H9 (cell line): ENCODE measurements at regions not wholly inside any gene's neighbourhood (a gene's known extent, or its start where the extent isn't known, plus 50 kb on each side); places are given as distances from the start of the nearest gene placed in this dataset.

Source experiments
- DNase-seq: peaks from one replicate; pipeline ENCODE4 v3.0.0-alpha.2; 2017
- H2AFZ ChIP-seq: one replicate; pipeline ENCODE4 v1.6.1; 2013; ENCODE audit warnings: mild to moderate bottlenecking, low read length, control low read depth, moderate library complexity
- H2AK5ac ChIP-seq: 2 replicates; pipeline ENCODE4 v1.6.1; 2013; ENCODE audit warnings: low read length, control low read depth, mixed read lengths; ENCODE audit not compliant: insufficient read length
- H2BK120ac ChIP-seq: one replicate; pipeline ENCODE4 v1.6.1; 2013; ENCODE audit warnings: low read depth, mild to moderate bottlenecking, low read length, control low read depth, inconsistent platforms; ENCODE audit not compliant: poor library complexity, severe bottlenecking
- H2BK12ac ChIP-seq: 2 replicates; pipeline ENCODE4 v1.6.1; 2013; ENCODE audit warnings: low read length, control low read depth, mixed read lengths, low read depth; ENCODE audit not compliant: insufficient read length
- H2BK15ac ChIP-seq: 2 replicates; pipeline ENCODE4 v1.6.1; 2013; ENCODE audit warnings: low read depth, low read length, control low read depth
- H2BK20ac ChIP-seq: one replicate; pipeline ENCODE4 v1.6.1; 2013; ENCODE audit warnings: low read depth, mild to moderate bottlenecking, low read length, control low read depth, inconsistent platforms; ENCODE audit not compliant: poor library complexity, severe bottlenecking
- H2BK5ac ChIP-seq: 2 replicates; pipeline ENCODE4 v1.6.1; 2013; ENCODE audit warnings: low read length, control low read depth, mixed read lengths; ENCODE audit not compliant: insufficient read length
- H3K14ac ChIP-seq: 2 replicates; pipeline ENCODE4 v1.6.1; 2013; ENCODE audit warnings: low read length, control low read depth; ENCODE audit not compliant: insufficient read depth
- H3K18ac ChIP-seq: 2 replicates; pipeline ENCODE4 v1.6.1; 2013; ENCODE audit warnings: low read depth, mild to moderate bottlenecking, mixed read lengths, low read length, control low read depth; ENCODE audit not compliant: insufficient read length
- H3K23ac ChIP-seq: 2 replicates; pipeline ENCODE4 v1.6.1; 2013; ENCODE audit warnings: low read length, control low read depth, mixed read lengths, low read depth; ENCODE audit not compliant: insufficient read length
- H3K23me2 ChIP-seq: 2 replicates; pipeline ENCODE4 v1.6.1; 2013; ENCODE audit warnings: low read depth, mild to moderate bottlenecking, mixed read lengths, low read length, control low read depth; ENCODE audit not compliant: insufficient read length, poor library complexity, severe bottlenecking
- H3K27ac ChIP-seq: 2 replicates; pipeline ENCODE4 v1.5.1; 2013; ENCODE audit warnings: low read length, control low read depth, mixed read lengths, low read depth; ENCODE audit not compliant: insufficient read length
- H3K27me3 ChIP-seq: 2 replicates; pipeline ENCODE4 v1.6.1; 2013; ENCODE audit warnings: low read length, control low read depth, inconsistent platforms; ENCODE audit not compliant: insufficient read depth
- H3K4ac ChIP-seq: 2 replicates; pipeline ENCODE4 v1.6.1; 2013; ENCODE audit warnings: low read depth, mild to moderate bottlenecking, control low read depth, inconsistent platforms, low read length, moderate library complexity
- H3K4me1 ChIP-seq: 2 replicates; pipeline ENCODE4 v1.6.1; 2013; ENCODE audit warnings: low read length, control low read depth, inconsistent platforms; ENCODE audit not compliant: insufficient read depth
- H3K4me2 ChIP-seq: 2 replicates; pipeline ENCODE4 v1.6.1; 2013; ENCODE audit warnings: low read length, control low read depth, mixed read lengths; ENCODE audit not compliant: insufficient read length, insufficient read depth
- H3K56ac ChIP-seq: 2 replicates; pipeline ENCODE4 v1.6.1; 2013; ENCODE audit warnings: low read depth, mild to moderate bottlenecking, mixed read lengths, low read length, control low read depth; ENCODE audit not compliant: insufficient read length
- H3K79me1 ChIP-seq: 2 replicates; pipeline ENCODE4 v1.6.1; 2013; ENCODE audit warnings: low read depth, mild to moderate bottlenecking, moderate library complexity, low read length, control low read depth, inconsistent platforms; ENCODE audit not compliant: insufficient read depth, poor library complexity, severe bottlenecking
- H3K79me2 ChIP-seq: 2 replicates; pipeline ENCODE4 v1.6.1; 2013; ENCODE audit warnings: low read length, control low read depth, inconsistent platforms; ENCODE audit not compliant: insufficient read depth
- H3K9ac ChIP-seq: 2 replicates; pipeline ENCODE4 v1.6.1; 2013; ENCODE audit warnings: low read length, control low read depth, mixed read lengths; ENCODE audit not compliant: insufficient read length; ENCODE audit errors: extremely low read depth
- H3K9me3 ChIP-seq: one replicate; pipeline ENCODE4 v1.6.1; 2013; ENCODE audit warnings: low read depth, low read length, inconsistent platforms; ENCODE audit not compliant: control insufficient read depth
- H3T11ph ChIP-seq: one replicate; pipeline ENCODE4 v1.6.1; 2013; ENCODE audit warnings: mild to moderate bottlenecking, low read length, control low read depth, inconsistent platforms
- H4K20me1 ChIP-seq: one replicate; pipeline ENCODE4 v1.6.1; 2013; ENCODE audit not compliant: control insufficient read depth, insufficient read length, insufficient read depth
- H4K5ac ChIP-seq: 2 replicates; pipeline ENCODE4 v1.6.1; 2013; ENCODE audit warnings: low read depth, mild to moderate bottlenecking, mixed read lengths, low read length, control low read depth; ENCODE audit not compliant: insufficient read length
- H4K8ac ChIP-seq: replicated peaks from 2 replicates; pipeline ENCODE4 v1.6.1; 2013; ENCODE audit warnings: low read length, control low read depth, mixed read lengths, low read depth; ENCODE audit not compliant: insufficient read length
- H4K91ac ChIP-seq: 2 replicates; pipeline ENCODE4 v1.6.1; 2013; ENCODE audit warnings: low read depth, mild to moderate bottlenecking, moderate library complexity, mixed read lengths, low read length, control low read depth; ENCODE audit not compliant: insufficient read length
- H3K27ac Mint-ChIP-seq, 3 experiments: 2 replicates in 2 of 3; 3 replicates in 1 of 3; pipeline ENCODE4 v1.8.0; 2020 to 2021; ENCODE audit warnings: mixed read lengths in 3 of 3, mild to moderate bottlenecking in 1 of 3, moderate library complexity in 1 of 3
- H3K27me3 Mint-ChIP-seq: 2 replicates; pipeline ENCODE4 v1.8.0; 2021; ENCODE audit warnings: low read depth, mild to moderate bottlenecking, moderate library complexity, mixed read lengths
- H3K36me3 Mint-ChIP-seq, 3 experiments: 2 replicates in 2 of 3; 3 replicates in 1 of 3; pipeline ENCODE4 v1.8.0; 2020 to 2021; ENCODE audit warnings: low read depth in 3 of 3, mixed read lengths in 3 of 3; ENCODE audit not compliant: insufficient read depth in 1 of 3
- H3K4me1 Mint-ChIP-seq, 2 experiments: 2 replicates each; pipeline ENCODE4 v1.8.0; 2020; ENCODE audit warnings: mixed read lengths in 2 of 2
- H3K4me3 Mint-ChIP-seq, 2 experiments: 2 replicates in 1 of 2; 3 replicates in 1 of 2; pipeline ENCODE4 v1.8.0; 2020 to 2021; ENCODE audit warnings: mild to moderate bottlenecking in 2 of 2, mixed read lengths in 2 of 2, moderate library complexity in 1 of 2
- H3K9me3 Mint-ChIP-seq, 2 experiments: 2 replicates in 1 of 2; 3 replicates in 1 of 2; pipeline ENCODE4 v1.8.0; 2020; ENCODE audit warnings: mild to moderate bottlenecking in 2 of 2, mixed read lengths in 2 of 2, moderate library complexity in 1 of 2
- WGBS: extraction: QIAGEN DNeasy Blood & Tissue Kit; methylation state at CpG from one replicate; pipeline ENCODE4 v1.1.7; 2013; ENCODE audit warnings: missing lambda C conversion rate, low lambda C conversion rate, mixed read lengths; ENCODE audit not compliant: insufficient read length; ENCODE audit errors: extremely low coverage; 5-methylcytosine and 5-hydroxymethylcytosine counted together
- TF ChIP-seq, protein P1 (sequence below): fragments of 200-600 bp; sonication (generic); conservative IDR thresholded peaks from 3 replicates; pipeline ENCODE4 v1.8.0; 2021; ENCODE audit warnings: antibody characterized with exemption, mild to moderate bottlenecking

DNA sequence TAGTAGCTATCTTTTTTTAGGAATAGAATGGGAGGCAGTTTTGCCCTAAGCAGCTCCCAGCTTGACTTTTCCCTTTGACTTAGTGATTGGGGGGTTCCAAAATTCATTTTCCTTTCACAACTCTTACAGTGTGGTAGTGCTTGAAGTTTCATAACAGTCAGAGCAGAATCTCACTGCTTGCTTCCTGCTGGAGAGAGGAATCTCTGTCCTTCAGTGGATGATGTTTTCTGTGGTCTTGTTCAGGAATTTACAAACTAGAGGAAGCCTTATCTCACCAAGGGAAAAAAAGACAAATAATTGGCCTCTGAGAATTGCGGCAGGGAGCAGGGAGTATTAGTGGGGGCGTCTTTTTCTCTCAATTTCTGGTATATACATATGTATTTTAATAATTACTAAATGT, 326.6 kb upstream of the C2CD4B start:
- Histone ChIP-seq H3K27ac (no peak overlapping the region), H3T11ph (no peak overlapping the region), H2BK12ac (no peak overlapping the region), H4K8ac (no peak overlapping the region), H3K23me2 (no peaks in the 10 kb centered on the region), H2AK5ac (no peak overlapping the region), H2BK15ac (no peak overlapping the region), H4K20me1 (no peaks in the 10 kb centered on the region), H3K9ac (no peak overlapping the region), H3K79me2 (0 out of 2 replicates have a peak, but pooled peaks cover 2% of the 10 kb centered on the region), H4K91ac (no peak overlapping the region), H3K79me1 (no peaks in the 10 kb centered on the region), H3K14ac (no peak overlapping the region), H3K4me2 (no peak overlapping the region), H3K4me1 (no peaks in the 10 kb centered on the region), H4K5ac (no peak overlapping the region), H3K9me3 (no peaks in the 10 kb centered on the region), H3K27me3 (no peaks in the 10 kb centered on the region), H2BK20ac (no peak overlapping the region), H2BK120ac (no peak overlapping the region), H3K56ac (no peak overlapping the region), H3K4ac (no peak overlapping the region), H3K18ac (no peak overlapping the region), H2AFZ (no peak overlapping the region), H2BK5ac (no peak overlapping the region), H3K23ac (no peak overlapping the region)
- peak overlapping the region in 2 of 3 experiments; percentile 21 to 41; a peak in 2 of 7 replicates for H3K27ac Mint-ChIP-seq
- no peak for DNase-seq
- WGBS: no CpG with 5 or more reads among the region's 2 CpGs
- TF ChIP-seq, protein P1, sequence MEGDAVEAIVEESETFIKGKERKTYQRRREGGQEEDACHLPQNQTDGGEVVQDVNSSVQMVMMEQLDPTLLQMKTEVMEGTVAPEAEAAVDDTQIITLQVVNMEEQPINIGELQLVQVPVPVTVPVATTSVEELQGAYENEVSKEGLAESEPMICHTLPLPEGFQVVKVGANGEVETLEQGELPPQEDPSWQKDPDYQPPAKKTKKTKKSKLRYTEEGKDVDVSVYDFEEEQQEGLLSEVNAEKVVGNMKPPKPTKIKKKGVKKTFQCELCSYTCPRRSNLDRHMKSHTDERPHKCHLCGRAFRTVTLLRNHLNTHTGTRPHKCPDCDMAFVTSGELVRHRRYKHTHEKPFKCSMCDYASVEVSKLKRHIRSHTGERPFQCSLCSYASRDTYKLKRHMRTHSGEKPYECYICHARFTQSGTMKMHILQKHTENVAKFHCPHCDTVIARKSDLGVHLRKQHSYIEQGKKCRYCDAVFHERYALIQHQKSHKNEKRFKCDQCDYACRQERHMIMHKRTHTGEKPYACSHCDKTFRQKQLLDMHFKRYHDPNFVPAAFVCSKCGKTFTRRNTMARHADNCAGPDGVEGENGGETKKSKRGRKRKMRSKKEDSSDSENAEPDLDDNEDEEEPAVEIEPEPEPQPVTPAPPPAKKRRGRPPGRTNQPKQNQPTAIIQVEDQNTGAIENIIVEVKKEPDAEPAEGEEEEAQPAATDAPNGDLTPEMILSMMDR: no peak
- no peak overlapping the region for H3K4me3 Mint-ChIP-seq
- no peaks in the 10 kb centered on the region; a peak in 1 of 7 replicates for H3K36me3 Mint-ChIP-seq
- H3K27me3 Mint-ChIP-seq: no peaks in the 10 kb centered on the region
- peaks cover 12 to 22% of the 10 kb centered on the region in 2 experiments for H3K4me1 Mint-ChIP-seq
- no peaks in the 10 kb centered on the region for H3K9me3 Mint-ChIP-seq
